Activated CD4-positive, CD25-positive, alpha-beta regulatory T cell (primary cell): ENCODE measurements at regions not wholly inside any gene's neighbourhood (a gene's known extent, or its start where the extent isn't known, plus 50 kb on each side); places are given as distances from the start of the nearest gene placed in this dataset.

Source experiments
- DNase-seq, 4 experiments: peaks; one replicate each; lab custom pipeline; 2025; lab: John Stamatoyannopoulos, UW

DNA sequence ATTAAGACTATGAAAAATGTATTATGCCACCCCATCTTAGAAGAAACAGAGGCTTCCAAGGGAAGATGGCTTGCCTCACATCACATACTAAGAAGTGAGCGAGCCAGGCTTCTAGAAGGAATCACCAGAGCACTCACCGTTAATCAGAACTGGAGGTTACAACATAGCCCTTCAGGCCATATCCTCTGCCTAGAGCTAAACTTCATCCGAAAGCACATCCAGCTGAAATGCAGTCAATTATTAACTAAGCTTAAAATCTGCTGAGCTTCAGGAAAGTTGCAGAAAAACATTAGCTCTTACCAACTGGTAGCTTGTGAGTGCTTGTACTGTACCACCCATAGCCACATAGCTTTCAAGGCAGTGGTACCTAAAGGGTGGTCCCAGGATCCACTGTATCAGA, 483.2 kb downstream of the TBL1XR1 start:
- no peak for DNase-seq

DNA sequence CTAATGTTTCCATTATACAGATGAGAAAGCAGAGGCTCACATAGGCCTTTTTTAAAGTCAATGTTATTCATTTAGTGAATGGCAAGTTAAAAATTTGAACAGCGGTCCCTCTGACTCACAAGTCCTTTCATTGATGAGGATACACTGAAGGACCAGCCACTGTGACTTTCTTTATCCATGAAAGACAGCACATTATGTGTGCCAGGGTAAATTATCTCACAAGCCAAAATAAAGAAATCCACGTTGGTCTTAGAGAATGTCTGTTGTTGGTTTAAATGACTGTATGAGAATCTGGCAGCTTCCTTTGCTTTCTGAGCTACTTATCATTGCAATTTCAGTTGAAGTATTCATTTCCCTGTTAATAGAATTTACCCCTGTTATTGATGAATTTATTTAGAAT, 485.1 kb downstream of the TBL1XR1 start:
- DNase-seq, result no peak

DNA sequence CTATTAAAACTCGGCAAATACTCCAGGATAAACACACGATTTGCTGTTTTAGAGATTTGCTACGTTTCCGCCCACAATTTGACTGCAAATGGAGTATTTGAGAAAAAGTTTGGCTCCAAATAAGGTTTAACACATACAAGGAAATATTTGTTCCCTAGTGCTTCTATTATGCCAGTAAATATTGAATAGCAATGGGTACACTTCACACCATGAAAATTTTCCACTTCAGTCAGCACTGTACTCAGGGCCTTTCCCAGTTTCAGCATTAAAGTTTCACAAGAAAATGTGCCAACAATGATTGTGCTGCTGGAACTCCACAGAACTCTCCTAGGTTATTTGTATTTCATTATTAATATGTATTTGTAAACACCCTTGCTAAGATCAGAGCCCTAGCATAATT, 498.0 kb downstream of the TBL1XR1 start:
- DNase-seq, result no peak

DNA sequence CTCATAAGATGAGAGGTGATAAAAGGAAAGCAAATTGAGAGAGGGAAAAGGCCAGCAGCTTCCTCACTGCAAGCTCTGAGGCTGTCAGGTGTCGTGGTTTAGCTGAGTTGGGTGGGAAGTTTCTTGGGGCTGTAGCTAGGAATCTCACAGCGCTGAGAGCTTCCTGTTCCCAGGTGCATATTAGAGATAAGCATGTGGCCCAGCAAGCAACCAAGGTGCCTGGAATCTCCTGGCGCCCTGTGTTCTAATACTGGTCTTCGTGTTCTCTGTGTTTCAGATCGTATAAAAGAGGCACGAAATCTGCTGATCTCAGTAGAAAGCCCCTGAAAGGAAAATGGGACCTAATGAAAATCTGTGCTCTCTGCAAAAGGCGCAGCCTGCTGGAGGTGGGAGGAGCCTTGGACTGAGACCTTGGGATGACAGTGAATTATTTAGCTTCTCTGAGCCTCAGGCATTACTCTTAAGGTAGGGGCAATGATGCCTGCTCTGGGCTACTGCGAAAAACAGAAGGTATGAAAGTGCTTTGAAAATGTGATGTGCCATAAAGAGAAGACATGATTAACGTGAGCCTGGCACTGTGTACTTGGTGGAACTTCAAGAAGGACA, 499.9 kb downstream of the TBL1XR1 start:
- DNase-seq, result no peak

DNA sequence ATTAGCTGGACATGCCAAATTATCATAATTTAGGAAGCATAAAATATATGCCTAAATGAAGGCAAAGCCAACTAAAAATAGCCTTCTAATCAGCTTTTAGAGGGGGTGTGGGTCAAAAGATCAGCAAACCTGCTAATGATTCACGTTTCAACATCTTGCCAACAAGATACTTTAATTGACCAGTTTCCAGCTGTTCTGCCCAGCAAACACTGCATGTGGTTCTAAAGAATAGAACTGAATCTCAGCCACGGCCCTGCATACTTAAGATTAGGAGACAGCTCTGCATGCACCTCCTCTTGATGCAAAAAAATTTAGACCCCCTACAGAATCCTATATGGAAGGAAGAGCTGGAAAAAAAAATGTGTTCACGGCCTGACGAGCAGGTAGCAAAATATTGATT, 500.5 kb downstream of the TBL1XR1 start:
- DNase-seq, result no peak

DNA sequence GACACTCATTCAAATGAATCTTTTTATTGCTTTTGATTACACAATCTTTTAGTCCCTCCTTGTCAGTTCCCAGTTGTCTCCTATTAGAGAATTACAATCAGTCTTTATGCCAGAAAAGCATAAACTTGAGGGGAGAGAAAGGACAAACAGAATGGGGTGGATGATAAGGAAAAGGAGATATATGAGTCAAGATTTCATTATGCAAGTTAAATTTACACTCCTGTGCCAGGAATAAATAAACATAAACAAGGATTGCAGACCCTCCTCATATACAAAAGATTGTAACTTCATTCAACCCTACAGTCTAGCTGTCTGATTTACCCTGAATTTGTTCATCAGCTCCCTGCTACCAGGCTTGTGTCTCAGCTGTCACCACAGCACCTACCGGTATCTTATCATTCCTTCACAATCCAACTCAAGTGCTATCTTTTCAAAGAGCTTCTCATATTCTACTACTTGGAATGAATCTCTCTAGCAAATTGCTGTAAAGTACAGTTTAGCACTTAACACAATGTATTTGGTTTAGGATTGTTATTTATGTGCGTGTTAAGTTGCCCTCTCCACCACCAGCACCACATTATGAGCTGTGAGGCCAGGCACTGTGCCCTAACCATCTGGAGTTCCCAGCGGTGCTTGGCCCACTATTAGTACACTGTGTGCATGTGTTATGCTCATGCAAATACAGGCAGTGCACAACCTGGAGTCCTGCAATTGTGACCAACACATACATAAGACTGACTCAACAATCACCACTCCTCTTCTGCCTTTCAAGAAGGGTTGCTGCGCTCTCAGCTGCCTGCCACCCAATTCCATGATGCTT, 504.1 kb downstream of the TBL1XR1 start:
- DNase-seq, result no peak

DNA sequence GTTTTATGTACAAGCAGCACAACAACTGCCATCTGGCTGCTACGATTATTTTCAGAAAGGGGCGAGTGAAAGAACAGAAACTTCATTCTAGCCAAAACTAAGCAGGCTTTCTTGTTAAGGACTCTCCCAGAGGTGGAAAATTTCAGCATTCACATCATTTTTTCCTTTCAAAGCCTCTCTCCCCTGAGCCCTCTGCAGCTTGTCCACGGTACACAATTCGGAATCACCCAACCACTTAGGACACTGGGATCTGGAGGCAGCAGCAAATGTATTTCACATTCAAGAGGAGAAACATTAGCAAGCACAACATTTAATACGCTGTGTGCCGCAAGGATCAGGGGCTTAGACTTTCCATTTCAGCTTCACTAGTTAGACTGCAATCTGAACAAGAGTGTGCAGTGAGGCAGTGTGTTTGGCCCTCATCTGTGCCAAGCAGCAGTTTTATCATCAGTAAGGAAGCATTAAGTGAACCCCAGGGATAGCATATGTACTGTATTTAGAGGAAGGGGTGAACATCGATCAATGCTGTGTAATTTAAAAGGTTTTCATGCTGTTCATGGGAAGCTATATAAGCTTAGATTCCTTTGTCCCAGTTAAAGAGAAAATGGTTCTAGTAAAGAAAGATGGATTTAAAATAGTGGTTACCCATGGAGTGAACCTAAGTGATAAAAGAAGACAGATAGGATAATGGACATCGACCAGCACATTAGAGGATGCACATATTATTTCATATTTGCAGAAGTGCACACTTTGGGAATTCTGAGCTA, 504.9 kb downstream of the TBL1XR1 start:
- DNase-seq, result no peak

DNA sequence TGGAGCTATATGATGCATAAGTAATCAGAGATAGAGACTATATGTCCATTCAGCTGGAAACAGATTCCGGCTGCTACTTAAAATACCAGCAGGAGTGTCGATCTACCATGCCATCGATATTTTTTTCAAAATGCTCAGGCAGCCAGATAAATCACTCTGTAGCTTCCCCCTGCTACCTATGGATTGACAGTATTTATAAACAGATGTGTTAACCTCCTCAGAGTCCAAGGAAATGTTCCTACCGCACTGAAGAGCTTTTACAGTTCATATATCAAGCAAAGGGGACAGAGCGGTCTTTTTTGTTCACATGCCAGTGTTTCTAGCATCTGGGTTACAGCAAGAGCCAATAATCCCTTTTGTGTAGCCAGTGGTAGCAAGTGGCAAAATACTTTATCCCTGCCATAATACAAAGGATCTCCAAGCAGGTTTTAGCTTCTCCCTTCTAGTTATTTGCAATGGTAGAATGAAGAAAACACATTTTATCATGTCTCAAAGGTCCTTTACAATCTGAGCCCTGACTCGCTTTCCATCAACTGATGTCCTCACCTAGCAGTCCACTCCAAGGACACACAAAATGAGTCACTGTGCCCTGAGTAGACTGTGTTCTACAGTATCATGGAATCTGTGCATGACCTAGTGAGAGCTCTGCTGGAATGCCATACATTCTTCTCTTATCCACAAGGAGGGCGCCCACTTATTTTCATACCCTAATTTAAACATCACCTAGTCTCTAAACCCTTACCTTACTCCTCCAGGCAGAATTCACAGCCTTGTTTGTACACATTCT, 507.0 kb downstream of the TBL1XR1 start:
- DNase-seq, result no peak

DNA sequence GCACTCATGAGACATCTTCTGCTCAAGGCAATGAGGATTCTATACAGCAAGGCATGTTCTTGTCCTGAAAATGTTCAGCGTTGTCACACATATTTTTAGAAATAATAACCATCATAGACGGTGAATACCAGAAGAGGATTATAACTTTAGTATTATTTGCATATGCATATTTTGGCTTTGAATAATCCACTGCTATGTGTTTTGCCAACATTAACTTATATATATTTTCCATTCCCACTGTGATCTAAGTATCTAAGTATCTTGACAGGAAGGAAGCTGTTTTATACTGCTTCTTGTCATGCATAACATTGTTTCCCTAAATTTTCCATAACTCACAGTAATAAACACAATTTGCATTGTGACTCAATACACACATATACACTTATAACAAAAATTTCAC, 509.5 kb downstream of the TBL1XR1 start:
- no peak for DNase-seq

DNA sequence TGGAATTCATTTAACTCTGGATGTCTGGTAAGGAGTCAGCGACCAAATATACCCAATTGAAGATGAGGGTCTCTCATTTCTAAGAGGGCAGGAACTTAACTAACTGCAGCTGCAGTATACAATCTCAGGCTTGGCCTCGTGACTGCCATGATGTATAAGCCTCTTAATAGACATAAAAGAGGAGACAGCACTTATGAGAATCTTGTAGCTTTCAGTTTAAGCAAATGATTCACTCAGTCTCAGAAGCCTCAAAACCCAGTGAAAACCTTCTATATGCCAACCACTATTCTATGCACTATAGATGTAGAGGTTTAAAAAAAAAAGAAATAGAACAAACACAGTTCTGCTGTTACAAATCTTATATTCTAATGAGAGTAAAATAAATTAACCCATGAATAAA, 513.9 kb downstream of the TBL1XR1 start:
- DNase-seq, result no peak

DNA sequence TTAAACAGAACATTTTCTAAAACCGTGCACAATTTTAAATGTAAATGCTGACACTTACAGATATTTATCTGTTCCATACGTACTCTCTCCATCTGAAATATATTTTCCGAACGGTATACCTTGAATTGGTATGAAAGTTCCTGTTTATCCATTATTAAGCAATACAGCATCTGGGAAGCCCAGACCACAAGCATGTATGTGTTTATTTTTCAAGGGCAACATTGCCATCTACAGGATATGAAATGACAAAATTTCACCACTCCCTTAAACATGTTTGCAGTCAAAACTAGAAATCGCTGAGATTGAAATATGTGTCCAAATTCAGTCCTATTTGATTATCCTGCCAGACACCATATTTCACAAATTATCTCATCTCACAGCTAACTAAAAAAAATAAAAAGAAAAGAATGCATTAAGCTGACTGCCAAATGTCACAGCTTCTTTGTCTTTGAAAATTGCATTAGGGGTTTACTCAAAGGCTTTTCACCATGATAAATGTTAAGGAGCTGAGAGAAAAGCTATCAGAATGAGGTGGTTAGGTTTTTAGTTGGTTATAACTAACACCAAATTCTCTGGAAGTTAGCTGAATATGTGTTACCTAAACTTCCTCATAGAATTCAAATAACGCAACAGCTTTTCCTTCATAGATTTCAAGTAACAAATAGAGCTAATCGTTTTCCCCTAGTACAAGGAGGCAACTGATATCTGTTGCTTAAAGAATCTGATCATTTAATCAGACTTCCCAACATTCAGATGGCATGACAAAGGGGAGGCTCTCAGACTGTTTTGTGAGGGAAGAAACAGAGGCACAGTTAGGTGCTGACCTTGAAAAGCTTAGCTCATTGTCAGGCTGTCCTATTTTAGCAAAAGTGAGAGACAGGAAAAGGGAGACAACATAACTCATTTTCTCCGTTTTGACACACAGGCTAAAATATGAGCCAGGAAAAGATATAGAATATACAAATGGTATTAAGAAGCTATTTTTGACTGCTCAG, 533.1 kb downstream of the TBL1XR1 start:
- no peak for DNase-seq

DNA sequence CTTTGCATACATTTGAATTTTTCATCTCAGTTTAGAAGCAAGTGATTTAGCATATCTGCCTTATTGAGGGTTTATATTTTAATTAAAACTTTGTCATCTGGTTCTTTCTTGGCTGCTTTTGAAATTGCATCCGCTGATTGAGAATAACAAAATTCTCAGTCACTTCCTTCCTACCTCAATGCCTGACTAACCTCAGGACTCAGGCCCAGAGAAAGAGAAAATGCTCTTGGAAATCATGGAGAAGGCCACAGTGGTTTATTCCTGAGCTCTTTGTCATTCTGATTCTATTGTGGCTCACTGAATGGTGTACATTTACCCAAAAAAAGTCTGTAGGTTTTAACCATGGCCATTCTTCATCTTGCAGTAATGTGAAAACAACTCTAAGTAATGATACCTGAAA, 533.9 kb downstream of the TBL1XR1 start:
- no peak for DNase-seq

DNA sequence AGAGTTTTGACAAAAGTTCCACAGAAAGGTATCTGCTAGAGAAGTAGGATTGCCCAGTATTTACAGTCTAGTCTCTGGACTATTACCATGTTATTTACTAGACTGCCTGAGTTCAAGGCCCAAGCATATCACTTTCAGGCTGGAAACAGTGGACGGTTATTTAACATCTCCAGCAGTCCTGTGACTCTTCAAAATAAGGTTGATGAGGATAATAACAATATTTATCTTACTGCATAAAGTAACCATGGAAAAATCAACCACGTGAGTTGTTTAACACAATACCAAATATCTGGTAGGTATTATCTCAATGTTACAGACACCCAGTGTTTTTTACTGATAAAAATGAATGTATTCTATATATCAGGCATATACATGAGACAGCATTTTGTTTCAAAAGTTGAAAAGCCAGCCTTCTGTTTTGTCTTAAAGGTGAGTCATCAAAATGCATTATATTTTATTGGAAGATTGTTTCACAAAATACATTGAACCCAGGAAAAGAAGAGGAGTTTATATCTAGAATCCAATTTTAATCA, 535.8 kb downstream of the TBL1XR1 start:
- DNase-seq, result no peak

DNA sequence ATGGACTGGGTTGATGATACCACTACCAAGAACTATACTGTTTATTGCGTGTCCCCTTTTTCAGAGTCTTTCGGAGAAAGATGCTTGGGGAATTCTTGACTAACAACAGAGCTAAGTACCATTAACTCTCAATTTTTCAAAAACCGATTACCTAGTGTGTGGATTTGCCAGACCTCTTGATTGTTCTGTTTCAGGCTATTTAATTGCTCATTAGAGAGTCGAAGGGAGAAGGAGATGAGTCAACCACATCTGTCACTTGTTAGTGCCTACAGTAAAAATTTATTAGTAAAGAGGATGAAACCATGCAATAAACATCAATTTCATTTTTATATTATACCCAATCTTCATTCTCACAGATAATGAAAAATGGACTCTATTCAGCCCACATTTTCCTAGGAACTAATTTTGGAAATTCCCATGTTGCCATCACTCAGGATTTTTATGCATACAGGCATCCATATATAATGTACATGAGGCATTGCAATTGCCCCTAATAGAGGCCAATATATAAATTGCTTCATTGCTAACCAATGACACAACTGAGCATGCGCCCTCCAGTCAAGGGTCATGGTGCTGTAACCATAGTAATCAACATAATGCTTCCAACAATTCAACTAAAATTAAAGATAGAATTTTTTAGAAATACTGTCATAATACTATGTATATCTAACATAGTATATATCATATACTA, 541.7 kb downstream of the TBL1XR1 start:
- no peak for DNase-seq

DNA sequence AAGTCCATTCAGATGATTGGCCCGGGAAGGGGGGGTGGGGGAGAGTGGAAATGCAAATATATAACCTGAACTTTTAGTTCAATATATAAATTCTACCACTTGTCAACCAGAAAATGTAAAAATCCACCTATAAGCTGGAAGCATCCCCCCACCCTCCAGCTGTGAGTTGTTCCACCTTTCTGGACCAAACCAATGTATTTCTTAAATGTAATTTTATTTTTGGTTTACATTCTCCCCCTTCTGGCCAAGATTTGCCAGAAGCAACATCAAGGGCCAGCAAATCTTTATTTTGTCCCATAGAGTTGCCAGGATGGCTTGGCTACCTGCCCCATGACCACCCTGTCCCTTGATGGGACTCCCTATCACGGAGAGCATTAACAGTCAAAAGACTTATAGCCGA, 545.7 kb downstream of the TBL1XR1 start:
- no peak for DNase-seq

DNA sequence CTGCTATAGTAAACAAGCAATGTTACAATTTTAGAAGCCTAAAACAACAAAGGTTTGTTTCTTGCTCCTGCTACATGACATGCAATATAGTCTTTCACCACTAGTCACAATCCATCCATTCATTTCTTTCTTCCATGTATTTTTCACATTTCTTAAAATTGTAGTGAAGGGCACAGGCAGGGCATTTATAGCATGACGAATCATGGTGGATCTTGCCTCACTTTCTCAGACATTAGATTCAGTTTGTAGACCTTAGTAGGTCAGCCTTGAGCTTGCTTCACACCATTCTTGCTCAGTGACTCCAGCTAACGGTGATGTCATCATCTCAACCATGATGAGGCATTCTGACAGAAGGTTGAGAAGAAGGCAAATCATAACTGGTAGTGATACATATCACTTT, 546.8 kb downstream of the TBL1XR1 start:
- DNase-seq, result no peak

DNA sequence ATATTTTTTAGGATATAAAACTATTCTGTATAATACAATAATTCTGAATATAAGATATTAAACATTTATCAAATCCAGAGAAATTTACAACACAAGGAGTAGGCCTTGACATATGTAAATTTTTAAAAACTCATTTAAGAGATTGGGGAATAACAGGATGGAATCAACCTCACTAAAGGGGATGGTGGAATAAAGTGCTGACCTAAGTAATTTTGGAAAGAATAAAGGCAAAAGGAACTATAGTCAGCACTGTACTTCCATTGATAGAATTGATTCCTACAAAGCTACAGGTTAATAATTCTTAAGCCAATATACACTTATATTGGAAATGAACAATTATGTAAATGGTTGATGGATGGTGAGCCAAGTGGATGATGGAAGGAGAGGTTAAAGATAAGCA, 549.3 kb downstream of the TBL1XR1 start:
- DNase-seq, result no peak

DNA sequence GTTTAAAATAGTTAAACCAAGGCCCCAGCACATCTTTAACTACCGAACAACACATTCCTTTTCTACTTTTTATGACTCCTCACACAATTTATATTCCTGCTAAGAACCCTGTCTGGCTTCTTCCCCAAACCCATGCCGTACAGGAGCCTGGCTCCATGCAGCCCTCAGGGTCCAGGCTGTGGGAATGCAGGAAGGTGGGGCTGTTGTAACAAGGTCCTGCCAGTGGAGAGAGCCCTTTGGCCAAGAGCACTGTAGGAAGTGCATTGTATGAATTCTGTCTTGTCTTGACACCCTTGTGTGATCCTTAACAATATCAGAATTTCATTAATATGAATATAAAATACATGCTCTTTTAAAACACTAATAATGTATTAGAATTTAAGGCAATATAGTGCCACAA, 563.8 kb downstream of the TBL1XR1 start:
- DNase-seq, result no peak

DNA sequence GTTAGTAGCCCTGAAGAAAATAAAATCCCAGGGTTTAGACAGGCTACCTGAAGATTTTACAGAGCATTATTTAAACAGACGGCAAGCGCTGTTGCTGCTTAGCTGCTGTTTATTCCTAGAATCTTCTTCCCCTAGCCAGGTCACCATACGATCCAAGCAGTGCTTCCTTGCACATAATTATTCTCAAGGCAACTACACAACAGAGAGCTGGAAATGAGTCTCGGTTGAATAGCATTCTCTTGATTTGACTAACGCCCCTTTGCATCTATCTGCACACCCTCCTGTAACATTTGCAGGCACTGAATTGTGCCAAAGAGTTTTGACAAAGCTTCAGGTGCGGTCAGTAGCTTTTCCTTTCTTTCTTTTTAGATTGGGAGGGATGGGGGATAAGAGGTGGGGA, 564.4 kb downstream of the TBL1XR1 start:
- no peak for DNase-seq

DNA sequence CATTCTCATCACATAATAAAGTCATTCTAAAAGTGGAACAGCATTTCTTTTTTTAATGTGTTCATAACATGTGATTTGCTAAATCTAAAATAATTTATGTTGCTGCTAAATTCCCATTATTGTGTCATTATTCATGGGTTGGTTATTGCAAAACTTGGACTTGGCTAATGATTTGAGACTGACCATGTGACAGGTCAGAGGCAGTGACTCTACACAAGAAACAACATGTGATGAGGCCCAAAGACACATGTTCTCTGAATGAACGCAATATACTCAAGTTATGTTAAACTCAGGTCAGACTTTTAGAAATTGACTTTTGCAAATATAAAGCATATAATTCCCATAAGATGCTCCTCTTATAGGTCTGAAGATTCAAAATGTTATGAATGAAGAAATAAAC, 566.1 kb downstream of the TBL1XR1 start:
- no peak for DNase-seq
